ENCODE measurements at regions not wholly inside any gene's neighbourhood (a gene's known extent, or its start where the extent isn't known, plus 50 kb on each side); places are given as distances from the start of the nearest gene placed in this dataset.

DNA sequence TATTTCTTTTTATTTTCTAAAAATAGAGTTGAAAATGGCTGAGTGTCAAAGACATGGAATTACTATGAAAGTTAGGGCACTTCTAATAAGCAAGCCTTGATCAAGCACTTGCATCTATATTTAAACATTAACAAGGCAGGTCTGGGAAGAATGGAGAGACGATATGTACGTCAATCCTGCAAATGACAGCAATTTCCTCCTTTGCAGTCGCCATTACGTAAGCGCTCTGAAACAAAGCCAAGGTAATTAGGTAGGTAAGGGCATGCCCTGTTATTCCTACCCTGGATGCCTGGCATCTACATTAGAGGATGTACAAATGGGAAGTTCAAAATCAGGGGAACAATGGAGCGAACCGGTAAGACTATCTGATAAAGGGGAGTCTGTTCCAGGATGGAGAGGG, 664.0 kb upstream of the ARGLU1 start:
- Histone ChIP-seq H3K9me3 (no peaks in the 10 kb centered on the region), H3K4me1 (no peaks in the 10 kb centered on the region), H3K4me3 (no peak overlapping the region), H3K27ac (no peak overlapping the region), H3K36me3 (no peaks in the 10 kb centered on the region), H3K27me3 (no peaks in the 10 kb centered on the region)
- DNase-seq (ENCODE audit: low spot score): no peak
- TF ChIP-seq, protein P1, sequence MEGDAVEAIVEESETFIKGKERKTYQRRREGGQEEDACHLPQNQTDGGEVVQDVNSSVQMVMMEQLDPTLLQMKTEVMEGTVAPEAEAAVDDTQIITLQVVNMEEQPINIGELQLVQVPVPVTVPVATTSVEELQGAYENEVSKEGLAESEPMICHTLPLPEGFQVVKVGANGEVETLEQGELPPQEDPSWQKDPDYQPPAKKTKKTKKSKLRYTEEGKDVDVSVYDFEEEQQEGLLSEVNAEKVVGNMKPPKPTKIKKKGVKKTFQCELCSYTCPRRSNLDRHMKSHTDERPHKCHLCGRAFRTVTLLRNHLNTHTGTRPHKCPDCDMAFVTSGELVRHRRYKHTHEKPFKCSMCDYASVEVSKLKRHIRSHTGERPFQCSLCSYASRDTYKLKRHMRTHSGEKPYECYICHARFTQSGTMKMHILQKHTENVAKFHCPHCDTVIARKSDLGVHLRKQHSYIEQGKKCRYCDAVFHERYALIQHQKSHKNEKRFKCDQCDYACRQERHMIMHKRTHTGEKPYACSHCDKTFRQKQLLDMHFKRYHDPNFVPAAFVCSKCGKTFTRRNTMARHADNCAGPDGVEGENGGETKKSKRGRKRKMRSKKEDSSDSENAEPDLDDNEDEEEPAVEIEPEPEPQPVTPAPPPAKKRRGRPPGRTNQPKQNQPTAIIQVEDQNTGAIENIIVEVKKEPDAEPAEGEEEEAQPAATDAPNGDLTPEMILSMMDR (IDR thresholded peaks at IDR 0.05): no peak

DNA sequence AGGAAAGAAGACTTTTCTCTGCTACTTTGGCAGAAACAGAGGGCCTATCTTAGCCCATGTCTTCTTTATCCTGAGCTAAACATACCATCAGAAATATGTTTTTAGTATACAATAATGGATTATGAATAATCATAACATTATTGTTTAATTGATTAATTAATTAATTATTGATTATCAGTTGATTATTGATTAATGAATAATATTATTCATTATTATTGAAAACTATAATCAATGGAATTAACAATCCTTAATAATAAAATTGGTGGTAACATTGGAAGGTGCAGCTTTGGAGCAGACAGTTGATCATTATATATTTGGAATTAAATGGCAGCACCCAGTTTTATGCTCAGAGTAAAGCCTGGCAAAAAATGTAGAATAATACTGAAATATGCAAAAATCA, 655.9 kb upstream of the ARGLU1 start:
- no peak overlapping the region for H3K4me3 ChIP-seq
- H3K9me3 ChIP-seq: no peaks in the 10 kb centered on the region
- TF ChIP-seq, protein P1 (IDR thresholded peaks at IDR 0.05): no peak
- H3K36me3 ChIP-seq: no peaks in the 10 kb centered on the region
- no peak for DNase-seq (ENCODE audit: low spot score)
- H3K27ac ChIP-seq: no peak overlapping the region
- H3K27me3 ChIP-seq: no peaks in the 10 kb centered on the region
- no peaks in the 10 kb centered on the region for H3K4me1 ChIP-seq

DNA sequence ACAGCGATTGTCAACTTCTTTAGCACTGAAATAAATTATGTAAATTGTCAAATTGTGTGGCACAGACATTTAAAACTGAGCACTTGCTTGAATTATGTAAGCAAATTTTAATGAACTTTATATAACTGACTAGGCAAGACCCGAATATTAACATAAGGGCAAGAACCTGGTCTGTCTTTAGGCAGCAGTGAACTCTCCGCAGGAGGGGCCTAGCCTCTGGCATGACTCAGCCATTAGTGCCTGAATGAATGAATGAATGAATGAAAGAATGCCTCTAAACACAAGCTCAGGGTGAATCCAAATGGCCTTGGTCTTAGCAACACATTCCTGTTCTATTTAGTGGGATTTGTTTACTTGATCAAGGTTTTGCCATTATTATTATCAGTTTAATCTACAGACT, 654.7 kb upstream of the ARGLU1 start:
- TF ChIP-seq, protein P1 (IDR thresholded peaks at IDR 0.05): no peak
- no peak overlapping the region for H3K4me3 ChIP-seq
- H3K4me1 ChIP-seq: no peaks in the 10 kb centered on the region
- H3K36me3 ChIP-seq: no peaks in the 10 kb centered on the region
- DNase-seq (ENCODE audit: low spot score): no peak
- H3K27ac ChIP-seq: no peak overlapping the region
- H3K9me3 ChIP-seq: no peaks in the 10 kb centered on the region
- H3K27me3 ChIP-seq: no peaks in the 10 kb centered on the region

DNA sequence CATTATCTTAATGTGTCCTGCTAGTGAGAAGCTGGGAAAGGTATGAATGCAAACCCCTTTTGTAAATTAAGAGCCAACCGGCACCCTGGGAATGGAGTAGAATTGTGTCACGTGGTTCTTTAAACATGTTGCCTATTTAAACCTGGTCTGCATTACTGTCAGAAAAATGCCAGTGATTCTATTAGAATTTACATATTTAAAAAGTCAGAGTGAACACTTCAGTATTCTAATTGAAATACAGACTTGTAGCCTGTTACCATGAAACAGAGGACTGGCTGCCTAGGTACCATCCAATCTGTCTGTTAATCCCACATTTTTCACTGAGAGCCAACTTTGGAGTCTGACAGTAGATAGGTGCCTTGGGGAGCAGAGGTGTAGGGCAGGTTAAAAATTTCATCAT, 652.3 kb upstream of the ARGLU1 start:
- Histone ChIP-seq H3K27me3 (no peaks in the 10 kb centered on the region), H3K9me3 (no peaks in the 10 kb centered on the region), H3K4me3 (no peak overlapping the region), H3K4me1 (no peaks in the 10 kb centered on the region), H3K27ac (no peak overlapping the region), H3K36me3 (no peaks in the 10 kb centered on the region)
- DNase-seq (ENCODE audit: low spot score): no peak
- TF ChIP-seq, protein P1 (IDR thresholded peaks at IDR 0.05): no peak

DNA sequence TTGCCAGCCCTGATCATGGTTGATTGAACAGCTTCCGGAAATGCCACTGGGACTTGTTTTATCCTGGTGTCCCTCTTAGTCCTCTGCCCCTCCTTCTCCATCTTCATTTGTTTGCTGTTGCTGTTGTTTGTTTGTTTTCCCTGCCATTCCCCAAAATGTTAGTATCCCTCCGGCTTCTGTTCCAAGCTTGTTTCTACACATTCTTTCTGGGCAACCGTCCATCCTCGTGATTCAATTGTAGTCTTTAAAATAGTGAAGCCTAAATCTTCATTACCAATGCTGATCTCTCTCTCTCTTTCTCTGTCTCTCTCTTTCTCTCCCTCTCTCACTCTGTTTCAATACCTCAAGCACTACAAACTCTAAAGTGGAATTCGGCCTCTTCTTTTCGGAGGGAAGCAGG, 649.3 kb upstream of the ARGLU1 start:
- TF ChIP-seq, protein P1 (IDR thresholded peaks at IDR 0.05): no peak
- H3K4me3 ChIP-seq: no peak overlapping the region
- H3K36me3 ChIP-seq: no peaks in the 10 kb centered on the region
- H3K9me3 ChIP-seq: no peaks in the 10 kb centered on the region
- no peak for DNase-seq (ENCODE audit: low spot score)
- H3K4me1 ChIP-seq: no peaks in the 10 kb centered on the region
- no peak overlapping the region for H3K27ac ChIP-seq
- H3K27me3 ChIP-seq: no peaks in the 10 kb centered on the region

DNA sequence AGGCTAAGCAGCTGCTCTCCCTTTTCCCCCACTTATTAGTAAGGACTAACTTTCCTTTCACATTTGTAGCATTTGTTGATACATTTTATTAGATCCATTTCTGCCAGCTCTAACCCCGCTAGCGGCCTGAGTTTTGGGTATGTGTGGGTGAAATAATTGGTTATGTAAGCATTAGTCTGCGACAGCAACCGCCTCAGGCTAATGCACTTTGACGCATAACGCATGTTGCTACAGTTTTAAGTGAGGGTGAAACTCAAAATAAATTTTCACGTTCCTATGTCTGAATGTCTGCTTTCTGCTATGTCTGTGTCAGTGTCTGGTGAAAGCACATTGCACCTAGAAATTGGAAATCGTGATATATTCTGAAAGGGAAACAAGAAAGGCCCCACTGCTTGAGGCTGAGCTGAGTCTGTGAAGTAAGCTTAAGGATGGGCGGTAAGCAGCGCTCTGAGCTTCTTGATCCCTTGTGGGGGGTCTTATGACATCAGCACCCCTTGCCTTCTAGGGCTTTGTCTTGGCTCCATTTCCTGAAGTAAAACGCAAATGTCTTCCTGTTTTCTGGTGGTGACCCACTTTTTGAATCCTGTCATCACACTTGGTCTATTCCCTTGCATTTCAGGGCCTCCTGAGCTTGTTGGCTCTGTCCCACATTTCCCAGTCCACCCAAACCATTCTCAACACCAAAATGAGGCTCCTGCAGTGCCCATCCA, 648.3 kb upstream of the ARGLU1 start:
- Histone ChIP-seq H3K9me3 (no peaks in the 10 kb centered on the region), H3K4me3 (no peak overlapping the region), H3K27ac (no peak overlapping the region), H3K4me1 (no peaks in the 10 kb centered on the region), H3K36me3 (no peaks in the 10 kb centered on the region), H3K27me3 (no peaks in the 10 kb centered on the region)
- TF ChIP-seq, protein P1 (IDR thresholded peaks at IDR 0.05): no peak
- no peak for DNase-seq (ENCODE audit: low spot score)
